ENCODE measurements at regions not wholly inside any gene's neighbourhood (a gene's known extent, or its start where the extent isn't known, plus 50 kb on each side); places are given as distances from the start of the nearest gene placed in this dataset.

- TF ChIP-seq POLR2A (IDR thresholded peaks at IDR 0.05) (no peak), CTCF (IDR thresholded peaks at IDR 0.05) (no peak)
These were observed 103.7 kb downstream of the ADRA2C start for GRCh38 chr4:3869661-3870566.
